ENCODE measurements at regions not wholly inside any gene's neighbourhood (a gene's known extent, or its start where the extent isn't known, plus 50 kb on each side); places are given as distances from the start of the nearest gene placed in this dataset.

GRCh38 chr2:479490-480176, 191.7 kb upstream of the ALKAL2 start:
- DNase-seq (ENCODE audit: low spot score) = no peak

- DNase-seq (ENCODE audit: low spot score) = no peak
Measured at GRCh38 chr2:479031-479430, 191.1 kb upstream of the ALKAL2 start.

GRCh38 chr2:471560-471959, 183.7 kb upstream of the ALKAL2 start:
- DNase-seq (ENCODE audit: low spot score) = no peak

- no peak for DNase-seq (ENCODE audit: low spot score)
Measured at GRCh38 chr2:469514-469913, 181.6 kb upstream of the ALKAL2 start.

- DNase-seq (ENCODE audit: low spot score) = no peak
Measured at GRCh38 chr2:468648-469336, 180.9 kb upstream of the ALKAL2 start.

- DNase-seq (ENCODE audit: low spot score) = no peak
Measured at GRCh38 chr2:467892-468647, 180.2 kb upstream of the ALKAL2 start.

GRCh38 chr2:467543-467891, 179.6 kb upstream of the ALKAL2 start:
- DNase-seq (ENCODE audit: low spot score) = no peak

- no peak for DNase-seq (ENCODE audit: low spot score)
Measured at GRCh38 chr2:467101-467500, 179.2 kb upstream of the ALKAL2 start.

- no peak for DNase-seq (ENCODE audit: low spot score)
Measured at GRCh38 chr2:464562-465309, 176.8 kb upstream of the ALKAL2 start.

- no peak for DNase-seq (ENCODE audit: low spot score)
Measured at GRCh38 chr2:460861-461260, 173.0 kb upstream of the ALKAL2 start.

GRCh38 chr2:459931-460330, 172.0 kb upstream of the ALKAL2 start:
- no peak for DNase-seq (ENCODE audit: low spot score)

- DNase-seq (ENCODE audit: low spot score) = no peak
Measured at GRCh38 chr2:458425-458815, 170.5 kb upstream of the ALKAL2 start.

- DNase-seq (ENCODE audit: low spot score) = no peak
Measured at GRCh38 chr2:457792-458424, 170.0 kb upstream of the ALKAL2 start.

GRCh38 chr2:457262-457661, 169.4 kb upstream of the ALKAL2 start:
- no peak for DNase-seq (ENCODE audit: low spot score)

- no peak for DNase-seq (ENCODE audit: low spot score)
Measured at GRCh38 chr2:455913-456312, 168.0 kb upstream of the ALKAL2 start.

GRCh38 chr2:455015-455705, 167.3 kb upstream of the ALKAL2 start:
- DNase-seq (ENCODE audit: low spot score) = no peak

GRCh38 chr2:453132-453531, 165.2 kb upstream of the ALKAL2 start:
- no peak for DNase-seq (ENCODE audit: low spot score)

GRCh38 chr2:451495-451894, 163.6 kb upstream of the ALKAL2 start:
- DNase-seq (ENCODE audit: low spot score) = no peak

- no peak for DNase-seq (ENCODE audit: low spot score)
Measured at GRCh38 chr2:449246-450067, 161.6 kb upstream of the ALKAL2 start.

GRCh38 chr2:447902-448665, 160.2 kb upstream of the ALKAL2 start:
- DNase-seq (ENCODE audit: low spot score) = no peak
